Activated naive CD8-positive, alpha-beta T cell treated with anti-CD3 and anti-CD28 coated beads, Interleukin-2, amount 10 ng/mL, durations not matched to agents 7 days and 5 days (primary cell): ENCODE measurements at regions not wholly inside any gene's neighbourhood (a gene's known extent, or its start where the extent isn't known, plus 50 kb on each side); places are given as distances from the start of the nearest gene placed in this dataset.
"Not testable (repeated sequence)": the region's sequence is repeated elsewhere in the genome, so short reads cannot be mapped to it uniquely, and the experiment has no call there.

Source experiments
- ATAC-seq: fragments of 150-1000 bp; cut with Tn5 transposase; one replicate; pipeline ENCODE4 v1.10.0; 2021; ENCODE audit warnings: low read depth, moderate library complexity
- POLR2A ChIA-PET: fragments of 350-600 bp; sonication (Branson Sonifier 250); formaldehyde crosslinking; loops from one replicate; lab custom pipeline; 2021; ENCODE audit warnings: antibody characterized with exemption; lab: Charles Lee
- DNase-seq: peaks from one replicate; pipeline ENCODE4 v3.0.0; 2021
- H3K27ac Mint-ChIP-seq: one replicate; pipeline ENCODE4 v1.8.0; 2022; ENCODE audit warnings: mild to moderate bottlenecking, mixed read lengths
- H3K27me3 Mint-ChIP-seq: one replicate; pipeline ENCODE4 v1.8.0; 2022; ENCODE audit warnings: mild to moderate bottlenecking, moderate library complexity, mixed read lengths
- H3K36me3 Mint-ChIP-seq: one replicate; pipeline ENCODE4 v1.8.0; 2021; ENCODE audit warnings: mild to moderate bottlenecking, mixed read lengths
- H3K4me1 Mint-ChIP-seq: one replicate; pipeline ENCODE4 v1.8.0; 2021; ENCODE audit warnings: mixed read lengths
- H3K4me3 Mint-ChIP-seq: one replicate; pipeline ENCODE4 v1.8.0; 2022; ENCODE audit warnings: mild to moderate bottlenecking, moderate library complexity, mixed read lengths
- H3K9me3 Mint-ChIP-seq: one replicate; pipeline ENCODE4 v1.8.0; 2021; ENCODE audit warnings: mixed read lengths

GRCh38 chr21:18831942-18832676, 428.5 kb upstream of the TMPRSS15 start:
- no peak overlapping the region for H3K4me3 Mint-ChIP-seq

GRCh38 chr21:18832950-18833349, 429.4 kb upstream of the TMPRSS15 start:
- Mint-ChIP-seq H3K27me3 (no peaks in the 10 kb centered on the region), H3K27ac (no peak overlapping the region), H3K9me3 (peaks cover 2% of the 10 kb centered on the region), H3K4me1 (no peaks in the 10 kb centered on the region), H3K4me3 (no peak overlapping the region), H3K36me3 (no peaks in the 10 kb centered on the region)
- DNase-seq (no peak), ATAC-seq (no peak)
- POLR2A ChIA-PET = no interaction called here

More at GRCh38 chr21:18831942-18832676, 428.5 kb upstream of the TMPRSS15 start:
- POLR2A ChIA-PET = no interaction called here
- H3K4me1 Mint-ChIP-seq = no peaks in the 10 kb centered on the region
- no peak for ATAC-seq
- H3K9me3 Mint-ChIP-seq = peaks cover 2% of the 10 kb centered on the region
- H3K27ac Mint-ChIP-seq = no peak overlapping the region
- no peaks in the 10 kb centered on the region for H3K36me3 Mint-ChIP-seq
- no peak for DNase-seq
- H3K27me3 Mint-ChIP-seq = no peaks in the 10 kb centered on the region

DNA sequence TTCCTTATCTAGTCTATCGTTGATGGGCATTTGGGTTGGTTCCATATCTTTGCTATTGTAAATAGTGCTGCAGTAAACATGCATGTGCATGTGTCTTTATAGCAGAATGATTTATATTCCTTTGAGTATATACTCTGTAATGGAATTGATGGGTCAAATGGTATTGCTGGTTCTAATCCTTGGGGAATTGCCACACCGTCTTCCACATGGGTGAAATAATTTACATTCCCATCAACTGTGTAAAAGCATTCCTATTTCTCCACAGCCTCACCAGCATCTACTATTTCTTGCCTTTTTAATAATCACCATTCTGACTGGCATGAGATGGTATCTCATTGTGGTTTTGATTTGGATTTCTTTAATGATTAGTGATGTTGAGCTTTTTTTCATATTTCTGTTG, 430.5 kb upstream of the TMPRSS15 start:
- H3K4me1 Mint-ChIP-seq, POLR2A ChIA-PET, H3K4me3 Mint-ChIP-seq, H3K36me3 Mint-ChIP-seq, DNase-seq, ATAC-seq, H3K27ac Mint-ChIP-seq, H3K27me3 Mint-ChIP-seq, H3K9me3 Mint-ChIP-seq: not testable (repeated sequence)

DNA sequence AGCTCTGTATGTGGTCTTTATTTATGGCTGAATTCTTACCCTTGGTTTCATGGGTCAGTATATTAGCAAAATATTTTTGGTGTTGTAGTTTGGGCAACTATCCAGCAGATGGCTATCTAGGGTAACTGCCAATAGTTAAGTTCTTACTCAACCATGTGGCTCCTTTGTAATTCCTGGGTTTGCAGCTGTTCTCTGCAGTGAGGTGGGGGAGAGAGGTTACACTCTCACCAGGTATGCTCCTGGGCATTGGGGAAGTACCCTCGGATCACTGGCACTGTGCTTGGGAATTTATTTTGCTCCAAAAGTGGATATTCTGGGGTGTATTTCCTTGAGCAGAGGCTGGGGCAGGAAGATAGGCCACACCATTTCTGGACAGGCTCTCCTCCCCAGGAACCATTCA, 436.7 kb upstream of the TMPRSS15 start:
- DNase-seq (no peak), ATAC-seq (no peak)
- H3K4me3 Mint-ChIP-seq = no peak overlapping the region
- POLR2A ChIA-PET = no interaction called here
- no peaks in the 10 kb centered on the region for H3K4me1 Mint-ChIP-seq
- peaks cover 2% of the 10 kb centered on the region for H3K9me3 Mint-ChIP-seq
- no peaks in the 10 kb centered on the region for H3K36me3 Mint-ChIP-seq
- no peak overlapping the region for H3K27ac Mint-ChIP-seq
- no peaks in the 10 kb centered on the region for H3K27me3 Mint-ChIP-seq

DNA sequence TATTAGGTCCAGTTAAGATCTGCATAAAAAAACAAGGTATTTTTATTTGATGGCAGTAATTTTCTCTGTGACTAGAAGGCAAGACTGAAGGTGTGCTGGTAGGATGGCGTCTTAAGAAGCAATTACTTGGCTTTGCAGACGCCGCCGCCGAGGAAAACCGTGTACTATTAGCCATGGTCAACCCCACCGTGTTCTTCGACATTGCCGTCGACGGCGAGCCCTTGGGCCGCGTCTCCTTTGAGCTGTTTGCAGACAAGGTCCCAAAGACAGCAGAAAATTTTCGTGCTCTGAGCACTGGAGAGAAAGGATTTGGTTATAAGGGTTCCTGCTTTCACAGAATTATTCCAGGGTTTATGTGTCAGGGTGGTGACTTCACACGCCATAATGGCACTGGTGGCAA, 454.0 kb upstream of the TMPRSS15 start:
- DNase-seq, H3K4me1 Mint-ChIP-seq, ATAC-seq, H3K36me3 Mint-ChIP-seq, POLR2A ChIA-PET, H3K4me3 Mint-ChIP-seq, H3K27me3 Mint-ChIP-seq, H3K9me3 Mint-ChIP-seq, H3K27ac Mint-ChIP-seq: not testable (repeated sequence)

- ATAC-seq (no peak), DNase-seq (no peak)
- Mint-ChIP-seq H3K9me3 (peaks cover 3% of the 10 kb centered on the region), H3K4me3 (no peak overlapping the region), H3K36me3 (no peaks in the 10 kb centered on the region), H3K4me1 (no peaks in the 10 kb centered on the region), H3K27me3 (no peaks in the 10 kb centered on the region), H3K27ac (no peak overlapping the region)
- POLR2A ChIA-PET = no interaction called here
Observed at GRCh38 chr21:18869104-18869503, 465.5 kb upstream of the TMPRSS15 start.

DNA sequence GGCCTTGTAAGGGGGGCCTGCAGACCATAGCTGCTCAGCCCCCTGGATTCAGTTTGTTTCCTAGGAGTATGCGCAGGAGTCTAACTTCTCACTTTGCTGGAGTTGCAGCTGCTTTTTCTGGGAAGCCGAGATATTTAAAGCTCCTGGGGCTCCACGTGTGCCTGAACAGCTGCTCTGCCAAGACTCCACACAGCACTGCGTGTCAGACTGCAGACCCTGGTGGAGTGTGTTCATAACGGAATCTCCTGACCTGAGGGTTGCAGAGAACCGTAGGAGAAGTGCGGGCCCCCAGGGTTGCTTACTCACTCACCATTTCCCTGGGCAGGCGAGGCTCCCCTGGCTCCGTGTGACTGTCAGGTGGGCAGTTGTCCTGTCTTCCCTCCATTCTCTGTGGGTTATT, 474.3 kb upstream of the TMPRSS15 start:
- Mint-ChIP-seq H3K27me3 (no peaks in the 10 kb centered on the region), H3K4me1 (no peaks in the 10 kb centered on the region), H3K9me3 (peaks cover 10% of the 10 kb centered on the region), H3K36me3 (no peaks in the 10 kb centered on the region), H3K27ac (no peak overlapping the region), H3K4me3 (no peak overlapping the region)
- POLR2A ChIA-PET = no interaction called here
- ATAC-seq (no peak), DNase-seq (no peak)

GRCh38 chr21:18887922-18888602, 484.5 kb upstream of the TMPRSS15 start:
- H3K27me3 Mint-ChIP-seq = no peaks in the 10 kb centered on the region
- peaks cover 10% of the 10 kb centered on the region for H3K9me3 Mint-ChIP-seq
- POLR2A ChIA-PET = no interaction called here
- no peak overlapping the region for H3K27ac Mint-ChIP-seq
- no peak for DNase-seq
- ATAC-seq = no peak
- H3K4me3 Mint-ChIP-seq = no peak overlapping the region
- H3K36me3 Mint-ChIP-seq = no peaks in the 10 kb centered on the region
- no peaks in the 10 kb centered on the region for H3K4me1 Mint-ChIP-seq

DNA sequence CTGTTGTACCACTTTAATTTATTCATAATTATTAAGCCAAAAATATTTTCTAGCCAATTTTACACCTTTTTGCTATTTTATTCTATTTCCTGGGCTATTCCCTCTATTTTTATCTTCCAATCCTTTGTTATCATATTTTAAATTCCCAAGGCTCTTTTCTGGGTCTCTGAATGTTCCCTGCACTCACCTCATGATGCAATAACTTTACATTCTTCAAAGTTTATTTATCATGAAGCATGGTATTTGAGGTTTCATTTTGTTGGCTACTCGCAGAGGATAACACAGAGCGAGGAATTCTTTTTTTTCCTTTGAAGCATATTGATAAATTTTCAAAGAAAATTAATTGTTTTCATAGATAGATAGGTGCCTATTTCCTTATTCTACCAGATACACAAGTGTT, 489.8 kb upstream of the TMPRSS15 start:
- POLR2A ChIA-PET = no interaction called here
- Mint-ChIP-seq H3K4me1 (no peaks in the 10 kb centered on the region), H3K4me3 (no peak overlapping the region), H3K9me3 (peaks cover 6% of the 10 kb centered on the region), H3K36me3 (no peaks in the 10 kb centered on the region), H3K27me3 (no peaks in the 10 kb centered on the region), H3K27ac (no peak overlapping the region)
- DNase-seq (no peak), ATAC-seq (no peak)

DNA sequence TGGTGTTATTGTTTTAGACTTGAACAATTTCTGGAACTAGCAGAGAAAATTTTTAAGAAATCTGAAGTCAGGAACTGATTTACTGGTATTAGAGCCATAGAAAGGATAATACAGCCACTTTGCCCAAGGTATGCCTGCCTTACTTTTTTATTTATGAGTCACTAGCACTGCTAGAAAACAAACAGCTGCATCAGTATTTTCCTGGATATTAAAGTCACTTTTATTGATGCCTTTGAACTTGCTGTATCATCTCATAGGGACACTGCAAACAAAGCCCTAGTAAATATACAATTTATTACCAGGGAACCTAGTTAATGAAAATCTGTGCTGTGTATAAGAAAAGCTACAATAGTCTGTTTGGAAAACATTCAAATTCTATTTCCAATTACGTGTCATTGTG, 490.8 kb upstream of the TMPRSS15 start:
- no peak for DNase-seq
- POLR2A ChIA-PET = no interaction called here
- Mint-ChIP-seq H3K36me3 (no peaks in the 10 kb centered on the region), H3K9me3 (peaks cover 6% of the 10 kb centered on the region), H3K4me3 (no peak overlapping the region), H3K27me3 (no peaks in the 10 kb centered on the region), H3K27ac (no peak overlapping the region), H3K4me1 (no peaks in the 10 kb centered on the region)
- no peak for ATAC-seq

- H3K27ac Mint-ChIP-seq = no peak overlapping the region
- H3K27me3 Mint-ChIP-seq = no peaks in the 10 kb centered on the region
- H3K4me1 Mint-ChIP-seq = no peaks in the 10 kb centered on the region
- DNase-seq = no peak
- H3K4me3 Mint-ChIP-seq = no peak overlapping the region
- H3K36me3 Mint-ChIP-seq = no peaks in the 10 kb centered on the region
- H3K9me3 Mint-ChIP-seq = peaks cover 1% of the 10 kb centered on the region
- no peak for ATAC-seq
- POLR2A ChIA-PET = no interaction called here
Observed at GRCh38 chr21:18899261-18899660, 495.7 kb upstream of the TMPRSS15 start.

DNA sequence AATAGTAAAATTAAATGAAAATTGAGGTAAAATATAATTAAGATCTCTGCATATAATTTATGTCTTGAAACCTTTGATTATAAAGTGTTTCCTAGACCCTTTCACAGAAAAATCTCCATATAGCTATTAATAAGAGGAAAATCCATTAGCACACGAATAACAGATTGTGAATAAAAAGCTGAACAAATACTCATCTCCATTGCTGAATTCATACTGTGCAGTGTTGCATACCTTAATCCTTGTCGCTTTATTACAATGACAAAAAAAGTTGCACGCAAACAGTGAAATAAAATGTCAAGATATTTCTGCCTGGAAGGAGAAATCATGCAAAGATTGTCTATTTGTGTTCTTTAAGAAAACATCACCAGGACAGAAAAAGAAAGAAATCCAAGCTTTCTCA, 499.1 kb upstream of the TMPRSS15 start:
- no peak overlapping the region for H3K4me3 Mint-ChIP-seq
- no peak overlapping the region for H3K27ac Mint-ChIP-seq
- H3K36me3 Mint-ChIP-seq = no peaks in the 10 kb centered on the region
- peaks cover 3% of the 10 kb centered on the region for H3K9me3 Mint-ChIP-seq
- no peak for ATAC-seq
- DNase-seq = no peak
- POLR2A ChIA-PET = no interaction called here
- H3K4me1 Mint-ChIP-seq = no peaks in the 10 kb centered on the region
- H3K27me3 Mint-ChIP-seq = no peaks in the 10 kb centered on the region

DNA sequence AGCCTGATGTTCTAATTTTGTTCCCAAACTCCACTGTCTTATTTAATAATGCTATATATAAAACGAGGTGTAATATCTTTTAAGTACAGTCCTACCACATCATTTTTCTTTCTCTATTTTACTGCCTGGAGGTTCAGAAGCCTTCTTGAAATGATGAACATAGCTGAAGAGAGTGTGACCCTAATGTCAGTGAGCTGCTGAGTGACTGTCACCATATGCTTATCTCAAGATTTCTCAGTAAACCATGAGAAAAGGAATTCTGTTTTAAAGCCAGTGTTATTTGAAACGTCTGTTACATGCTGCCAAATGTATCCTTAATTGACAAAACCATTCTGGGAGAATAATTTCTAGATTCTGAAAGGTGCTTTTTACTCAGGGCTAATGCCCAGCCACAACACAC, 503.5 kb upstream of the TMPRSS15 start:
- no peaks in the 10 kb centered on the region for H3K27me3 Mint-ChIP-seq
- peaks cover 2% of the 10 kb centered on the region for H3K9me3 Mint-ChIP-seq
- no peak overlapping the region for H3K27ac Mint-ChIP-seq

DNA sequence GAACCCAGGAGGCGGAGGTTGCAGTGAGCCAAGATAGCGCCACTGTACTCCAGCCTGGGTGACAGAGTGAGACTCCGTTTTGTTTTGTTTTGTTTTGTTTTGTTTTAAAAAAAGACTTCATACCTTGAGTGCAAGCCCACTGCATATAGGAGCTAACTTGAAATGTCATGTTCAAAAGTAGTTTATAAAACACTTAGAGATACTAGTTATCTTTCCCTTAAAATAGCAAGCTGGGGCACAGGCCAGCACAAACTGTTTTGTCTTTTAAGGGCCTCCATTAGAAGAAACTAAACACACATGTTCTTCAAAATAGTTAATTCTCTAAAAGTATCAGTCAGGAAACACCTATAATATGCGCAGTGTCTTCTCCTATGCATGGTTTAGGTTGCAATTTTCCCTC, 505.1 kb upstream of the TMPRSS15 start:
- POLR2A ChIA-PET = no interaction called here
- no peak for ATAC-seq
- Mint-ChIP-seq H3K27me3 (no peaks in the 10 kb centered on the region), H3K4me3 (no peak overlapping the region), H3K9me3 (peaks cover 3% of the 10 kb centered on the region), H3K27ac (no peak overlapping the region), H3K4me1 (no peaks in the 10 kb centered on the region), H3K36me3 (peaks cover 1% of the 10 kb centered on the region)
- DNase-seq = no peak

More for the DNA sequence above, 503.5 kb upstream of the TMPRSS15 start:
- DNase-seq = no peak
- POLR2A ChIA-PET = no interaction called here
- Mint-ChIP-seq H3K4me1 (no peaks in the 10 kb centered on the region), H3K4me3 (no peak overlapping the region), H3K36me3 (no peaks in the 10 kb centered on the region)
- ATAC-seq = no peak
